Activated T-helper 17 cell treated with anti-CD3 and anti-CD28 coated beads, Interleukin-2, amount 50 U/mL, for 72 hours (primary cell): ENCODE measurements at regions not wholly inside any gene's neighbourhood (a gene's known extent, or its start where the extent isn't known, plus 50 kb on each side); places are given as distances from the start of the nearest gene placed in this dataset.

Experiments used
- ATAC-seq: fragments of 150-1000 bp; cut with Tn5 transposase; replicated peaks from 2 replicates; pipeline ENCODE4 v1.10.0; 2021; ENCODE audit warnings: mild to moderate bottlenecking, moderate library complexity
- H3K27ac Mint-ChIP-seq: one replicate; pipeline ENCODE4 v1.8.0; 2022; ENCODE audit warnings: mixed read lengths
- H3K27me3 Mint-ChIP-seq: one replicate; pipeline ENCODE4 v1.8.0; 2022; ENCODE audit warnings: mixed read lengths
- H3K36me3 Mint-ChIP-seq: one replicate; pipeline ENCODE4 v1.8.0; 2022; ENCODE audit warnings: low read depth, mild to moderate bottlenecking, mixed read lengths
- H3K4me1 Mint-ChIP-seq: one replicate; pipeline ENCODE4 v1.8.0; 2022; ENCODE audit warnings: mixed read lengths
- H3K4me3 Mint-ChIP-seq: one replicate; pipeline ENCODE4 v1.8.0; 2022; ENCODE audit warnings: mild to moderate bottlenecking, mixed read lengths
- H3K9me3 Mint-ChIP-seq: one replicate; pipeline ENCODE4 v1.8.0; 2022; ENCODE audit warnings: mixed read lengths

- H3K27ac Mint-ChIP-seq = no peak overlapping the region
- H3K36me3 Mint-ChIP-seq = no peaks in the 10 kb centered on the region
- no peak for ATAC-seq
- H3K9me3 Mint-ChIP-seq = no peaks in the 10 kb centered on the region
- H3K27me3 Mint-ChIP-seq = no peaks in the 10 kb centered on the region
- H3K4me3 Mint-ChIP-seq = no peak overlapping the region
- H3K4me1 Mint-ChIP-seq = no peaks in the 10 kb centered on the region
Measured at GRCh38 chr2:189386741-189387140, 54.5 kb upstream of the WDR75 start.

DNA sequence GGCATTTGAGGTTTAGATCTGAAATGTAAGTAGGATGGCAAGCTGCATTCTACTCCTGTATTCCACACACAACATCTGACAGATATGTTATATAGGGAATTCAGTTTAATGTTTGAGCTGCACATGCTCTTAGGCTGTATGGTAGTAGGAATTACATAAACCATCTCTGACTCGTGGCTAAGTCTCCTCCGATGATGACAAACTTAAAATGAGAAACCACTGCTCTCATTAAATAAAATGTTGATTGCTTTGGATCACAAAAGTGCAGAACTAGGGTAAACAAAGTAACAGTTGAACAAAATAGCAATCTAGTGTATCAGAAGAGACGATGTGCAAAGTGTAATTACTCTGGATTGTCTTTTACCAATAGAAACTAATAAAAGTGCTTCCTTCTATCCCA, 50.1 kb upstream of the WDR75 start:
- Mint-ChIP-seq H3K27ac (no peak overlapping the region), H3K4me1 (no peaks in the 10 kb centered on the region), H3K27me3 (no peaks in the 10 kb centered on the region), H3K9me3 (no peaks in the 10 kb centered on the region), H3K36me3 (no peaks in the 10 kb centered on the region), H3K4me3 (no peak overlapping the region)
- ATAC-seq = no peak
